Left colon (tissue), 2 donors: ENCODE measurements at regions not wholly inside any gene's neighbourhood (a gene's known extent, or its start where the extent isn't known, plus 50 kb on each side); places are given as distances from the start of the nearest gene placed in this dataset.

Source experiments
- ATAC-seq: fragments of 200-7000 bp; cut with Tn5 transposase; one replicate; pipeline ENCODE4 v1.9.1; 2020; ENCODE audit warnings: mild to moderate bottlenecking, moderate library complexity
- DNase-seq, 2 donors: peaks; one replicate each; pipeline ENCODE4 v3.0.0-alpha.2; 2020
- intact Hi-C, 2 donors: fragments of 100-400 bp; cut with DNase I in 1 of 2; cut with micrococcal nuclease in 1 of 2; formaldehyde crosslinking; loops; one replicate each; pipeline versions ENCODE4 v1.11.2 to v1.14.0; 2022; cut with DNase I, micrococcal nuclease
- donor health status: DM: no; HTN: no; CAD: no.
- donor health status: DM: yes; HTN: yes; CAD: no.

- ATAC-seq (no peak), DNase-seq (no peak)
- intact Hi-C loops: no loop called here
Measured at GRCh38 chr5:158563760-158564390, 535.8 kb downstream of the EBF1 start.

GRCh38 chr5:158561562-158562190, 538.0 kb downstream of the EBF1 start:
- no peak for DNase-seq
- no peak for ATAC-seq
- intact Hi-C loops: no loop called here

GRCh38 chr5:158560170-158560569, 539.5 kb downstream of the EBF1 start:
- DNase-seq: no peak
- intact Hi-C loops: no loop called here
- no peak for ATAC-seq

GRCh38 chr5:158559643-158560042, 540.1 kb downstream of the EBF1 start:
- DNase-seq (no peak), ATAC-seq (no peak)
- intact Hi-C loops: no loop called here

- no peak for ATAC-seq
- no peak for DNase-seq
- intact Hi-C loops: no loop called here
Measured at GRCh38 chr5:158559066-158559465, 540.6 kb downstream of the EBF1 start.

GRCh38 chr5:158553962-158554336, 545.8 kb downstream of the EBF1 start:
- DNase-seq: no peak
- intact Hi-C loops: no loop called here
- no peak for ATAC-seq

GRCh38 chr5:158553195-158553961, 546.3 kb downstream of the EBF1 start:
- DNase-seq (no peak), ATAC-seq (no peak)
- intact Hi-C loops: no loop called here

GRCh38 chr5:158552241-158552640, 547.5 kb downstream of the EBF1 start:
- ATAC-seq: no peak
- DNase-seq: no peak
- intact Hi-C loops: no loop called here

- intact Hi-C loops: no loop called here
- ATAC-seq: no peak
- no peak for DNase-seq
Measured at GRCh38 chr5:158549311-158549710, 550.4 kb downstream of the EBF1 start.

GRCh38 chr5:158546748-158547147, 553.0 kb downstream of the EBF1 start:
- DNase-seq: no peak
- intact Hi-C loops: no loop called here
- no peak for ATAC-seq

GRCh38 chr5:158545949-158546530, 553.7 kb downstream of the EBF1 start:
- DNase-seq: no peak
- ATAC-seq: no peak
- intact Hi-C loops: no loop called here

GRCh38 chr5:158544388-158545339, 555.1 kb downstream of the EBF1 start:
- DNase-seq (no peak), ATAC-seq (no peak)
- intact Hi-C loops: no loop called here

GRCh38 chr5:158543539-158544387, 556.0 kb downstream of the EBF1 start:
- DNase-seq: no peak
- no peak for ATAC-seq
- intact Hi-C loops: no loop called here

GRCh38 chr5:158541536-158542297, 558.0 kb downstream of the EBF1 start:
- no peak for ATAC-seq
- intact Hi-C loops: no loop called here

GRCh38 chr5:158538506-158539074, 561.1 kb downstream of the EBF1 start:
- peak in 1 of 2 donors; percentile 7 for DNase-seq
- intact Hi-C loops: no loop called here
- no peak for ATAC-seq

More at GRCh38 chr5:158541536-158542297, 558.0 kb downstream of the EBF1 start:
- DNase-seq: no peak

GRCh38 chr5:158537366-158537765, 562.4 kb downstream of the EBF1 start:
- intact Hi-C loops: no loop called here
- DNase-seq: no peak

GRCh38 chr5:158534203-158534602, 565.5 kb downstream of the EBF1 start:
- no peak for DNase-seq
- intact Hi-C loops: no loop called here
- ATAC-seq: no peak

More at GRCh38 chr5:158537366-158537765, 562.4 kb downstream of the EBF1 start:
- no peak for ATAC-seq
